SU-DHL-6 (cell line): ENCODE measurements at regions not wholly inside any gene's neighbourhood (a gene's known extent, or its start where the extent isn't known, plus 50 kb on each side); places are given as distances from the start of the nearest gene placed in this dataset.

Experiments
- H2AFZ ChIP-seq: fragments of 200-600 bp; sonication (generic); 2 replicates; pipeline ENCODE4 v1.6.1; 2014; ENCODE audit warnings: low read depth, mild to moderate bottlenecking, moderate library complexity, mixed read lengths, antibody characterized with exemption, low read length; ENCODE audit not compliant: severe bottlenecking
- H3F3A ChIP-seq: fragments of 200-600 bp; shearing (Covaris generic); 2 replicates; pipeline ENCODE4 v1.6.0; 2016; ENCODE audit warnings: antibody characterized with exemption, mild to moderate bottlenecking; ENCODE audit not compliant: insufficient read depth
- H3K27ac ChIP-seq: fragments of 200-600 bp; sonication (generic); 2 replicates; pipeline ENCODE4 v1.5.1; 2016; ENCODE audit warnings: low read depth, mild to moderate bottlenecking, low read length, moderate library complexity, mixed read lengths
- H3K27me3 ChIP-seq: fragments of 200-600 bp; sonication (generic), shearing (Covaris generic); 2 replicates; pipeline ENCODE4 v1.6.0; 2014; ENCODE audit warnings: mild to moderate bottlenecking, low read length
- H3K36me3 ChIP-seq: fragments of 200-600 bp; sonication (generic); 2 replicates; pipeline ENCODE4 v1.6.1; 2014; ENCODE audit warnings: mild to moderate bottlenecking, low read length, mixed read lengths
- H3K4me2 ChIP-seq: fragments of 300-600, 200-600 bp; shearing (Covaris generic), sonication (generic); 2 replicates; pipeline ENCODE4 v1.6.0; 2014; ENCODE audit warnings: low read length, low read depth, mild to moderate bottlenecking; ENCODE audit not compliant: poor library complexity, severe bottlenecking
- H3K4me3 ChIP-seq: fragments of 200-600 bp; sonication (generic); 2 replicates; pipeline ENCODE4 v1.5.1; 2014; ENCODE audit warnings: antibody characterized with exemption, low read length, mild to moderate bottlenecking, mixed read lengths; ENCODE audit not compliant: insufficient read depth, poor library complexity, severe bottlenecking
- H3K79me2 ChIP-seq: fragments of 200-600 bp; sonication (generic); 2 replicates; pipeline ENCODE4 v1.6.1; 2014; ENCODE audit warnings: mild to moderate bottlenecking, low read length, moderate library complexity; ENCODE audit not compliant: insufficient read depth
- H3K9ac ChIP-seq: fragments of 200-600 bp; sonication (generic); 2 replicates; pipeline ENCODE4 v1.7.0; 2014; ENCODE audit warnings: mild to moderate bottlenecking, low read length
- H3K9me2 ChIP-seq: fragments of 200-600 bp; sonication (generic); replicated peaks from 2 replicates; pipeline ENCODE4 v1.6.1; 2014; ENCODE audit warnings: low read length; ENCODE audit not compliant: insufficient read depth
- H3K9me3 ChIP-seq: fragments of 200-600 bp; sonication (generic); 2 replicates; pipeline ENCODE4 v1.6.1; 2014; ENCODE audit warnings: low read length, mixed read lengths; ENCODE audit not compliant: insufficient read depth
- H4K20me1 ChIP-seq: fragments of 200-600 bp; sonication (generic); 2 replicates; pipeline ENCODE4 v1.6.1; 2014; ENCODE audit warnings: low read depth, mild to moderate bottlenecking, antibody characterized with exemption, low read length, moderate library complexity, mixed read lengths
- CTCF ChIP-seq: fragments of 200-600 bp; sonication (generic); IDR thresholded peaks from one replicate; pipeline ENCODE4 v1.5.1; 2017; ENCODE audit warnings: antibody characterized with exemption, mild to moderate bottlenecking, low read length, moderate library complexity; ENCODE audit not compliant: insufficient read depth, poor library complexity, severe bottlenecking
- EZH2phosphoT487 ChIP-seq: fragments of 200-600 bp; sonication (generic), shearing (Covaris generic); conservative IDR thresholded peaks from 2 replicates; pipeline ENCODE4 v1.6.1; 2018; ENCODE audit warnings: mild to moderate bottlenecking, antibody characterized with exemption, low read length, moderate library complexity, mixed read lengths

GRCh38 chr4:124427095-124427767 lies 285.3 kb downstream of the ANKRD50 start:
- Histone ChIP-seq H3K9me2 (no peaks in the 10 kb centered on the region), H3K4me3 (no peak overlapping the region), H3K9me3 (no peaks in the 10 kb centered on the region), H3F3A (no peaks in the 10 kb centered on the region), H3K27ac (no peak overlapping the region), H3K27me3 (no peaks in the 10 kb centered on the region), H2AFZ (no peak overlapping the region), H4K20me1 (no peaks in the 10 kb centered on the region), H3K36me3 (no peaks in the 10 kb centered on the region), H3K79me2 (no peaks in the 10 kb centered on the region), H3K9ac (no peak overlapping the region), H3K4me2 (no peak overlapping the region)
- TF ChIP-seq EZH2phosphoT487 (no peak), CTCF (no peak)

- Histone ChIP-seq H3K4me2 (no peak overlapping the region), H3K9ac (no peak overlapping the region), H3K9me2 (no peaks in the 10 kb centered on the region), H3K36me3 (no peaks in the 10 kb centered on the region), H3K27me3 (no peaks in the 10 kb centered on the region), H3K79me2 (no peaks in the 10 kb centered on the region), H3K4me3 (no peak overlapping the region), H2AFZ (no peak overlapping the region), H3K27ac (no peak overlapping the region), H3K9me3 (no peaks in the 10 kb centered on the region), H4K20me1 (no peaks in the 10 kb centered on the region), H3F3A (no peaks in the 10 kb centered on the region)
- TF ChIP-seq EZH2phosphoT487 (no peak), CTCF (no peak)
Observed at GRCh38 chr4:124428648-124429047, 283.9 kb downstream of the ANKRD50 start.

GRCh38 chr4:124429746-124430250 lies 282.7 kb downstream of the ANKRD50 start:
- no peak for TF ChIP-seq EZH2phosphoT487
- TF ChIP-seq CTCF: no peak
- Histone ChIP-seq H3K9ac (no peak overlapping the region), H3K9me2 (no peaks in the 10 kb centered on the region), H3K27ac (no peak overlapping the region), H3K79me2 (no peaks in the 10 kb centered on the region), H3F3A (no peaks in the 10 kb centered on the region), H3K36me3 (no peaks in the 10 kb centered on the region), H3K4me3 (no peak overlapping the region), H2AFZ (no peak overlapping the region), H3K9me3 (no peaks in the 10 kb centered on the region), H4K20me1 (no peaks in the 10 kb centered on the region), H3K4me2 (no peak overlapping the region), H3K27me3 (no peaks in the 10 kb centered on the region)
